Astrocyte of the cerebellum (primary cell): ENCODE measurements at regions not wholly inside any gene's neighbourhood (a gene's known extent, or its start where the extent isn't known, plus 50 kb on each side); places are given as distances from the start of the nearest gene placed in this dataset.

Experiments used
- DNase-seq: peaks from one replicate; pipeline ENCODE4 v3.0.0-alpha.2; 2011; ENCODE audit warnings: low read depth
- H3K4me3 ChIP-seq: 2 replicates; pipeline ENCODE4 v1.5.1; 2011; ENCODE audit warnings: mild to moderate bottlenecking, low read depth, low read length, moderate library complexity
- in situ Hi-C: cut with HindIII; loops from 2 replicates; pipeline ENCODE4 v1.10.0; 2017; ENCODE audit warnings: low sequenced_read_pairs
- TF ChIP-seq, protein P1 (sequence below): IDR thresholded peaks from 2 replicates; pipeline ENCODE4 v1.5.1; 2012; ENCODE audit warnings: low read length, low read depth, moderate library complexity, mild to moderate bottlenecking; ENCODE audit errors: missing control alignments

DNA sequence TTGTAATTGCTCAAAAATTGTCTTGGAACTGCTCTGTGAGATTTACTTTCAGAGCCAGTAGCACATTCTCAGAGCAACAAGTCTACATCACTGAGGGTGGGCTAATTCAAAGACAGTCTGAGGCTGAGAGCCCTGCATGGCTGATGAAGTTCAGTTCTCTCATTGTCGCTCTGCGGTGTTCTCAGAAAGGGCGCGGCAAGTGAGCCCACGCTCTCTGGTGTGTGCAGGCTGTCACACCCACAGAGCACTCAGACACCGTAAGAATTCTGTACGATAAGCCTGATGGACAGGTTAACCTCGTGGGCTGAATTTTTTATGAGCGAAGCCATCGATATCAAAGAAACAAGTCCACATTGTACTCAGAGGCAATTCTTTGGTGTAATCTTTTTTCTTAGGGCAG, 557.8 kb downstream of the HACE1 start:
- in situ Hi-C loops = no loop called here
- TF ChIP-seq, protein P1, sequence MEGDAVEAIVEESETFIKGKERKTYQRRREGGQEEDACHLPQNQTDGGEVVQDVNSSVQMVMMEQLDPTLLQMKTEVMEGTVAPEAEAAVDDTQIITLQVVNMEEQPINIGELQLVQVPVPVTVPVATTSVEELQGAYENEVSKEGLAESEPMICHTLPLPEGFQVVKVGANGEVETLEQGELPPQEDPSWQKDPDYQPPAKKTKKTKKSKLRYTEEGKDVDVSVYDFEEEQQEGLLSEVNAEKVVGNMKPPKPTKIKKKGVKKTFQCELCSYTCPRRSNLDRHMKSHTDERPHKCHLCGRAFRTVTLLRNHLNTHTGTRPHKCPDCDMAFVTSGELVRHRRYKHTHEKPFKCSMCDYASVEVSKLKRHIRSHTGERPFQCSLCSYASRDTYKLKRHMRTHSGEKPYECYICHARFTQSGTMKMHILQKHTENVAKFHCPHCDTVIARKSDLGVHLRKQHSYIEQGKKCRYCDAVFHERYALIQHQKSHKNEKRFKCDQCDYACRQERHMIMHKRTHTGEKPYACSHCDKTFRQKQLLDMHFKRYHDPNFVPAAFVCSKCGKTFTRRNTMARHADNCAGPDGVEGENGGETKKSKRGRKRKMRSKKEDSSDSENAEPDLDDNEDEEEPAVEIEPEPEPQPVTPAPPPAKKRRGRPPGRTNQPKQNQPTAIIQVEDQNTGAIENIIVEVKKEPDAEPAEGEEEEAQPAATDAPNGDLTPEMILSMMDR = no peak
- DNase-seq = no peak
- no peak overlapping the region for H3K4me3 ChIP-seq

DNA sequence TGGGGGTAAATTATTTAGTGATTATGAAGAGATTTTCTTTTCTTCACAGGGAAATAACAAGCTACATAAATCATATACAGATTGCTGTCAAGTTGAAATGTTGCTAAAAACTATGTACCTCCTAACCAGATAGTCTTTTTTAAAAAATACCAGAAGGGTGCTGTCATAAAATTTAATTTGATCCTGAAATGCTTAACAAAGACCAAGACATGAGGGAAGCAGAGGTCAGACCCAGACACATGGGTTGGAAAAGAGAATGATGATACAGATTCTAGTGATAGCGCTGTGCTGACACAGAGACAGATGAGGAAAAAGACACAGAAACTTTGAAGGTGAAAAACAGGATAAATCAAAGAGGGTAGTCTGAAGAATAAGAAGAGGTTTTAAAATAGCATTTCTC, 573.1 kb downstream of the HACE1 start:
- in situ Hi-C loops = no loop called here
- TF ChIP-seq, protein P1 = no peak
- H3K4me3 ChIP-seq = no peak overlapping the region
- no peak for DNase-seq

DNA sequence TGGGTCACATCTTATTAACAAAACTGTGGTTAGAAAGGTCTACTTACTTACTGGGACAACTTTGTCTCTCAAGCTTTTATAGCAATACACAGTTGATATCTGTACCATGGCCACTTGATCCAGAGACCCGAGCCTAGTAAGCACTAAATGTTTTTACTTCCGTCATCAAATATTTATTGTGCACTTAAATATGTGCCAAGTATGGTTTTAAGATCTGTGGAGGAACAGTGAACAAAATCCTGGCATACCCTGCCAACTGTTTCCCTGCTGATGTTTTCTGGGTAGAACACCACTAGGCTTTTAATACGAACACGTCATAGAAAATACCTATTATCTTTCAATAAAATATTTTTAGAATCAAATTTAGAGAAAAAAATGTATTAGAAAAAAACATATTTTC, 574.8 kb downstream of the HACE1 start:
- no peak overlapping the region for H3K4me3 ChIP-seq
- in situ Hi-C loops = no loop called here
- TF ChIP-seq, protein P1 = no peak
- DNase-seq = no peak

DNA sequence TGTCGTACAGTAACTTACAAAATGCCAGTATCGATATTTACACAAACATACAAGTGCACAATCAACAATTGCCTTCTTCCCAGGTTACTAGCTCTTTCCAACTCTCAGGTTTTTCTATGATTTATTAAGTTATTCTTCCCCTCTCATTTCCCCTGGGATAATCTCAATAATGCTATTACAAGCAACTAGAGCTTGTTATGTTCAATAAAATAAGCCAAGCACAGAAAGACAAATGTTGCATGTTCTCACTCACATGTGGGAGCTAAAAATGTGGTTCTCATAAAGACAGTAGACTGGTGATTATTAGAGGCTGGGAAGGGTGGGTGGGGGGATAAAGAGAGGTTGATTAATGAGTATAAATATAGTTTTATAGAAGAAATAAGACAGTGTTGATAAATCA, 577.1 kb downstream of the HACE1 start:
- in situ Hi-C loops = no loop called here
- DNase-seq = no peak
- TF ChIP-seq, protein P1 = no peak

DNA sequence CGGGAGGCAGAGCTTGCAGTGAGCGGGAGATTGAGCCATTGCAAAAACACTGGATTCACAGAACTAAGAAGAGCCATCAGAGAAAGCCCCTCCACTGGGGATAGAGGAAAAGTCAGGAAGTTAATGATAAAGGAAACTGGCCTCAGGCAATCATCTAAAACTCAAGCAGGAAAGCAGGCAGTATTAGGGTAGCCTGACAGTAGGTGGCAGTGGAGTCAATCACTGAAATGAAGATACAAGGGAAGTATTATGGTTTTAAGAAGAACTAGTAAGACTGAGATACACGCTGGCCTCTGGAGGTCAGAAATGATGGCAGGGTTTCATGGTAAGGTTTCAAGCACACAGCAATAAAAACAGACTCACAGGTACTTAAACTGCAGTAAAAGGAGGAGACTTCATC, 578.3 kb downstream of the HACE1 start:
- TF ChIP-seq, protein P1 = no peak
- no peak overlapping the region for H3K4me3 ChIP-seq
- in situ Hi-C loops = no loop called here
- DNase-seq = no peak

More for the DNA sequence above, 577.1 kb downstream of the HACE1 start:
- H3K4me3 ChIP-seq = no peak overlapping the region

DNA sequence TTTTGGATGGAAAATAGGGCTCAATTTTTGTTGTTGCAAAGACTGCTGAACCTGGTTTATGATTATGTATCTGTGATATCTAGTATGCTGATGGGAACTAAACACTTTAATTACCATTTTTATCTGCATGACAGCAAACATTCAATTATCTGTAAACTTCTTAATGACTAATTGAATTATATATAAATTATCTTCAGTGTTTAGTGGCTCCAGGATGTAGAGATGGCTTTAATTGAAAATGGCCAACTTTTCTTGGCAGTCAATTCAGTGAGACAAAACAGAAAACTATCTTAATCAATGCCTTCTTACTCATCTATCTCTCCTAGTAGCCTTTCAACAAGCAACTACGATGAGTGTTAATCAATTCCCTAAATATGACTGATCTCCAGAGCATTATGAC, 591.3 kb downstream of the HACE1 start:
- no peak for DNase-seq
- in situ Hi-C loops = no loop called here
- no peak overlapping the region for H3K4me3 ChIP-seq
- TF ChIP-seq, protein P1 = no peak

DNA sequence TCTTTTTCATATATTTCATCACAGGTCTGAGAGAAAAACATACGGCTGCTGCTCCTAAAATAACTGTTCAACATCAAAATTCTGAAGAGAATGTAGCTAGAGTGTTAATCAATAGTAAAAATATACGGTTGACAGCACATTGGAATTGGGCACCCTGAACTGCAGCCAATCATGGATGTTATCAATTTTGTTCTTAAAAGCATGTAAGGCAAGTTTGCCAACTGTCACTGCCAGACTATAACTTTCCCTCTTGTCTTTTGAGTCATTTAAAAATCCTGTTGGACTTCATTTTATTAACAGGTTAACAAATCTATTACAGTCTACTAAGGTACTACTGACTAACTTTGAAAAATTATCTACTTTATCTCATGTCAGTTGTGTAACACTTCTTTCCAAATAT, 592.8 kb downstream of the HACE1 start:
- no peak for DNase-seq
- no peak overlapping the region for H3K4me3 ChIP-seq
- TF ChIP-seq, protein P1 = no peak
- in situ Hi-C loops = no loop called here
